M059J (cell line): ENCODE measurements at regions not wholly inside any gene's neighbourhood (a gene's known extent, or its start where the extent isn't known, plus 50 kb on each side); places are given as distances from the start of the nearest gene placed in this dataset.
"Not testable (repeated sequence)": the region's sequence is repeated elsewhere in the genome, so short reads cannot be mapped to it uniquely, and the experiment has no call there.

Experiments used
- DNase-seq: peaks from one replicate; pipeline ENCODE4 v3.0.0-alpha.2; 2012; ENCODE audit warnings: low read depth

DNA sequence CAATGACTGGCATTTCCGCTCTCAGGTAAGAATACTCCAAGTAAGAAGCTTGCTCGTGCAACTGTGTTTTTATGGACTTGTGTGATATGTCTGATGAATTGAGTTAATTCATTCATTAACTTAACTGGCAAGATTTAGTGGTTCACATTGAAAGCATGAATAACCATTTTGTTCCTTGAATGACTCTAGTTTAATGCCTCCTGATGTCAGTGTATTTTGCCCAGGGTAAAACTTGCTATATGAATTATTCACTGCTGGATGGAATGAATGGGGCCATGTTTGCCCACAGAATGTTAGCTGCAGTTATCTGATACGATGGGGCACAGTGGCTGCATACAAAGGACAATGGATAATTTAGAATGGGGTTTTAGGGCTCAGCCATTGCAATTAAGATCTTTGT lies 124.1 kb downstream of the ZNF365 start:
- DNase-seq, result no peak

DNA sequence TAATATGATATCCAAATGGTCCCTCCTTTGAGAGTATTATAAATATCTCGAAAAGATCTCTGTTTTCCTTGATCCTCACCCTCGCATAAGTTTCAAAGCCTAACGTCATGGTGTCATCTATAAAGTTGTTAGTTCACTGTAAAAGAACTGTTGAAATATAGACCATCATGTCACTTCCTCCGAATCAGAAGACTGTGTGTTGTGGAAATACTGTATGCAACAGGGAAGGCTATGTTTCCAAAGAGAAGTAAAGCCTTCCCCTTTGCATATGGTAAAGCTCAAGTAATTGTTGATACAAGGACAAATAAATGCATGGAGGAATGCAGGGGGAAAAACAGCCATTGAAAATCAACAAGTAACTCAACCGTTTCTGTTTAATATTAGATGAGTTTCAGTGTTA lies 125.9 kb downstream of the ZNF365 start:
- DNase-seq, result not testable (repeated sequence)

DNA sequence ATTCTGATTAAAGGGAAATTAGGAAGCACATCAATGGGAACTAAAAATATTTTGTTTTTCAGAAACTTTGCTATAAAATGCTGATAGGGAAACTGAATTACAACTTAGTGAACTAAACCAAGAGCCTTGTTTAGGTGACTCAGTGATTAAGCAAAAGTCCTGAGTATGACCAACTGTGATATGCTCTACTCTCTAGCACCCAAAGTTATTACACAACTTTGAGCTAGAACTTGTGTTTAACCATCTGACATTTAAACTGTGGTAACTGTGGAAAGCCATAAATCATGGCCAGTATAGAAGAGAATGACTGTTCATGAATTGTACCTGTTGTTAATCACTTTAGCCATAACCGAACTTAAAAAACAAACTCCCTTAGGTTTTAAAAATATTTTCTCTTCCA lies 127.4 kb downstream of the ZNF365 start:
- peak; percentile 50 for DNase-seq

DNA sequence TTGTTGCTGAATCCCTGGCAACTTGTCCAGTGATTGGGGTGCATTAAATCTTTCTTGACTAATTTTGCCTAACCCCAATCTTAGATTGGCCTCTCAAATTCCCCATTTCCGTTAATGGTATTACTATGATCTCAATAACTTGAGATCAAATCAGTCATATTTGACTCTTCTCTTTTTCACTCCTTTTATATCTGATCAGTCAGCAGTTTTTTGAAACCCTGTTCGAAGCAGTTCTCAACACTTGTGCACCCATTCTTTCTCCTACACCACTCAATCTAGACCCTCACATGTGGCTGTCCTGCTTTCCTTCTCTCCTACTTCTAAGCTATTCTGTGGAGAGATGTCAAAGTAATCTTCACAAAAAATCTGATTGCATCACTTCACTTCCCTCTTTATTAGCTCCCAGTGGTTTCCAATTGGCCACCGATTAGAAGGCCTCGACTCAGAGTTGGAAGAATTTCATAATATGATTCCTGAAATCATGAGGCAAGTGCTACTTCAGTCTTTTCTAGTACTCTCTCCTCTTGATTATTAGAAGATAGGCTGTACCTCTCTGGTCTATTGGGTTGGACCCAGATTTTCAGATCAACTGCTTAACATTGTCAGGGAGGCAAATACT lies 128.9 kb downstream of the ZNF365 start:
- peak; percentile 15 for DNase-seq

DNA sequence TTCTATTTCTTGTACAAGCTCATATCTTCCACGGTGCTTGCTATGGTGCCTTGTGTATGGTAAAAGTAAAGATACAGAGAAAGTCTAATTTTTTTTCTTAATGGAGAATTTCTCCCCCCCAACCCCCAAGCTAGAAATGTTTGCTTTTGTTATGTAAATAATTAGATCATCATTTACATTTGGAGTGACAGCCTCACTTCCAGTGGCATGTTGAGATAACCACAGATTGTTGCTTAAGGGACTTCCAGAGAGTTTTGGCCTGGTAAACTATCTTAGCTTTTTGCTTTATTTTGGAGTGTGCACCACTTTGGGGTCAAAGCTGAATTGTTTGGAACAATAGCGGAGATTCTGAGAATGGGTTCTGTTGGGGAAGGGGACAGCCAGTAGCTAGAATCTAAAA lies 129.7 kb downstream of the ZNF365 start:
- peak; percentile 29 for DNase-seq

DNA sequence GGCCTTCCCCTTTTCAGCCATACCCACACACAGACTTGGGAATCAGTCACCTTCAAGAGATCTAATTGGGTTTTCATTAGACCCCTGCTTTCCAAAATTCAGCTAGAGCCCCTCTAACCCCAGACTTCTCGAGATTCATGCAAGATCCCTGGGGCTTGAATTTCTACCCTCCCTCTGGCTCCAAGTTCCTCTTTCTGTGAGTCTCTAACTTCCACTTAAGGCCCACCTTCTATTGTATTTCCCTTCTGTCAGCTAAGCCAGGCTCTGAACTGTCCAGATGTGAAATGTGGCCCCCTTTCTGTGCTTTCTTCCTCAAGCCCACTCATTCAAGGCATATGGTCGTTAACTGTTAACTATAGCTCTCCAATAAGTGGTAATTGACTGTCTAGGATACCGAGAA lies 132.2 kb downstream of the ZNF365 start:
- DNase-seq, result no peak

DNA sequence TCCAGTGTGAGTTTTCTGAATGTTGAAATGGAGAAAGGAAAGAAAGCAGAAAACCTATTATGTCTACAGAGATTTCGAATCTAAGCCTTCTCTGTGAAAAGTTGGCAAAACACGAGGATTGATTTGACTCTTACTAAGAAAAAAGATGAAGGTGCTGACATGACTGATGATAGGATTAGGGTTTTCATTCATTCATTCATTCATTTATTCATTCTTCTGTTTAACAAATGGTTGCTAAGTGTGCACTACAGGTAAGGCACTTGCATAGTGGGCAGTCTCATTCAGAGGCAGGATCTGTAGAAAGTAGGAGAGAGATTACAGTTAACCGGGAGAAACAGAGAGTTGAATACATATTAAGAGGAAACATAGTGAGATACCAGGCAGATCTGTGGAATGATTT lies 137.1 kb downstream of the ZNF365 start:
- no peak for DNase-seq

DNA sequence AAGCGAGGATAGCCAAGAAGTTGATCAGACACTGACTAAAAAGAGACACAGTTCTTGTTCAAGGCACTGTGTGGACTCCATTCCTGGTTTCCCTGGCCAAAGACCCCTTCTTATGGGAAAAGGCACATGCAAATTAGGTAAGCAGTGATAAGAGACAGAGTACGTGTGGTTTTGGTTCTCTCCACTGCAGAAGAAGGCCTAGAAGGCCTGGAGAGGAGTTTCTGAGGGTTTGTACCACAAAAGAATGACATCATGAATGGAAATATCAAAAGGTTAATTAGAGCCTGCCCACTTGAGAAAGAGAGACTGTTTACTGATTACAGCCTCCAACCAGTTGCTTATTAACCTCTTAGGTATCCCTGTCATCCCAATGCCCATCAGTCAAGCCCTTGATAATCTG lies 137.5 kb downstream of the ZNF365 start:
- DNase-seq, result no peak

DNA sequence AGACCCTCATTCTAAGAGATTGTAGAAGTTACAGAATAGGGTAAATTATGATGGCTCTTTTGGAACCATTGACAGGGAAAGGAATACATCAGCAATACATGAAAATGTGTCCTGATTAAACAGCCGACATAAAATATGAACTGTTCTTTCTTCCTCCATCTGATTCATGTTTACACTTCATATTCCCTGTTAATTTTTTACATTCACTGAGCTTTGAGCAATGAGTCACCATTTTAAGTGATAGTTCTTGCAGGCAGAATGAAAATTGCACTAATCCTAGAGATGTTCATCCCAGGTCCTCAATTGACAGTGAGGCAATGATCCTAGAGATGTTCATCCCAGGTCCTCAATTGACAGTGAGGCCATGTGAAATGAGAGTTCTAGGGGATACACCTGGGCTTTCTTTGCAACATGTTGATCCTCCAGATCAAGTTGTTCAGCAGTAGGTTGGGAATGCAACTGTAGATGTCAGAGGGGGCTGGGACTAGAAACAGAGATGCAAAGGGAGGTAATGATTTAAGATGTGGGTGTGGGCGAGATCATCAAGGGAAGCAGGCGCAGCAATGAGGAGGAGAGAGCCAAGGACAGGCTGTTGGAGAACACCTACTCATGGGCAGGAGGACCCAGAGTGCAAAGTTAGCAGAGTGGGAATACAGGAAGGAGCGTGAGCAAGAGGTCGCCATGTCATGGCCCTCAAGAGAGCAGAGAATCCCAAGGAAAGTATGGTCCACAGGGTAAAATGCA lies 138.7 kb downstream of the ZNF365 start:
- peak; percentile 8 for DNase-seq

DNA sequence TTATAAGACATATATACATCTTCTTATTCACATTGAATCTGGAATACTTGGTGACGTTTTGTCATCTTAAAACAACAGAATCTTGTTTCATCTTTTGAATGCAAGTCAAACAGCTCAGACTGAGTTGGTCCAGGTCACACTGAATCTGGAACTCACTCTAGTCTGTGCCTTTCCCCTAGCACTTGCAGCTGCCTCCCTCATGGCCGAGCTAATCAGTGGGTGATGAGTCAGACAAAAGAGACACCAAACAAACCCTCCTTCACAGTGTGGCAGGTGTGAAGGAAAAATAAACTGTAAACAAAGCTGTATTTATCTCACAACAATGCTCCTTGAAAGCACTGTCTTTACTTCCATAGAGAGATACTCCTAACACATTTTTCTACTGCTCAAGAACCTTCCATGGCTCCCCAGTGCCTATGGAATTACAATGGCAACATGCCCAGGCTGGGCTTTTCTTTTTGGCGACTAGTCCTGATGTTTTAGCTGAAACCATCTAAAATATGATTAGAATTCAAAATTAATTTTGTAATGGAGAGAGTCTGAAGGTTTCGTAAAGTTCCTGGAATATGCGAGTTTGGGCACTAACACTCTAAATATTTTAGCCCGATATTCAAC lies 140.0 kb downstream of the ZNF365 start:
- no peak for DNase-seq

DNA sequence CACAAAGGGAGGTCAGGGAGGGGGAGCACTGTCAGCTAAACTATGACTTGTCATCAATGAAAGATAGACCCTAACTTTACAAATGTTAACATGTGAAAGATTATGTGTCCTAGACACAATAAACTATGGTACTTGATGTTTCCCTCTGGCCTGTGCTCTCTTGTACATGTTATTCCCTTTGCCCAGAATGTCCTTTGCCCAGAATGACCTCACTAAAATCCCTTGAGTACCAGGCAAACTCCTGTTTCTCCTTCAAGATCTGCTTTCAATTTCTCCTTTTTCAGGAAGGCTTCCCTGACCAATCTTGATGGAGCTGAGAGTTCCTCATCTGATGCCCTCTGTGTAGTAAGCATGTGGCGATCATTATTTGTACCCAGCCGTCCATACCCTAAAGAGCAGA lies 143.1 kb downstream of the ZNF365 start:
- no peak for DNase-seq

DNA sequence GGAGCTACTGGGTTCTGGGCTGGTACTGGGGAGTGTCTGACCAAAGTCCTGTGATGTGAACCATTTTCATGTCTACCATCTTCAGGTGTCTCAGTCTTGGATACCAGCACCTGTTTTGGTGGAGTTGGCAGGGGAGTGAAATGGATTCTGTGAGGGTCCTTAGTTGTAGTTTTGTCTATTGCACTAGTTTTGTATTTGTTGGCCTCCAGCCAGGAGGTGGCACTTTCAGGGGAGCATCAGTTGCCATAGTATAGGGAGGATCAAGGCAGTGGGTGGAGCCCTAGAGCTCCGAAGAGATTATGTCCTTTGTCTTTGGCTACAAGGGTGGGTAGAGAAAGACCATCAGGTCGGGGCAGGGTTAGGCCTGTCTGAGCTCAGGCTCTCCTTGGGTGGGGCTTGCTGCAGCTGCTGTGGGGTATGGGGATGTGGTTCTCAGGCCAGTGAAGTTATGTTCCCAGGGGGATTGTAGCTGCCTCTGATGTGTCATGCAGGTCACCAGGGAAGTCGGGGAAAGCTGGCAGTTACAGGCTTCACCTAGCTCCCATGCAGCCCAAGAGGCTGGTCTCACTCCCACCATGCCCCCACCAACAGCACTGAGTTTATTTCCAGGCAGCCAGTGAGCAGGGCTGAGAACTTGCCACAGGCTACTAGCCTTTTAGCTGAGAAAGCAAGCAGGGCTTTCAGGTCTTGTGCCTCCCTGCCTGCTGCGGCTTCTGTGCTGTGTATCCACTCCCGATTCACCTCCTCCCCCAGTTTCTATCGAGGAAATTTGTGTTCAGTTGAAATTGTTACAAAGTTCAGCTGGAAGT lies 153.1 kb downstream of the ZNF365 start:
- no peak for DNase-seq

DNA sequence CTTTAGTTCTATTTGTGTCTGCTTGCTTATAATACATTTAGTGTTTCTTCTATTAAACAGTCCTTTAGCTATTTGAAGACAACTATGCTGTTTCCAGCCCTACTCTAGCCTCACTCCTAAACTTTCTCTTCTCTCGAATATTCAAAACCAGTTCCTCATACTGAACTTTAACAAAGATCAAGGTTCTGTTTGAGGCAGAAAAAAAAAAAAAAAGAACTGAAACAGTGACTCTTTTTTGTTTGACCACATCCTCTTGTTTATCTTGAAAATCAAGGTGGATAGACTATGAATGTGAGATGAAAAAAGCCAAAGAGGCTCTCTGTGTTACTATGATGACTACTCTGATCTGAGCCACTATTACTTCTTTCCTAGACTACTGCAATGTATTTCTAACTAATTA lies 154.3 kb downstream of the ZNF365 start:
- peak; percentile 9 for DNase-seq

DNA sequence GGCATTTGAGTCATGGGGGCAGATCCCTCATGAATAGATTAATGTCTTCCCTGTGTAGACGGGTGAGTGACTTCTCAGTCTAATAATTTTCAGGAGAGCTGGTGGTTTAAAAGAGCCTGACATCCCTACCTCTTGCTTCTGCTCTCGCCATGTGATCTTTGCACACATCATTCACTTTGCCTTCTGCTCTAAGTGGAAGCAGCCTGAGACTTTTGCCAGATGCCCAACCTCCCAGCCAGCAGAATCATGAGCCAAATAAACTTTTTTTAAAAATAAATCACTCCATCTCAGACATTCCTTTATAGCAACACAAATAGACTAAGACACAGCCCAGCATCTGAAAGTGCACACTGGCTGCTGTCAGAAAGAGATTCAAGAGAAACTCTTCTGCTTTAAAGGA lies 155.2 kb downstream of the ZNF365 start:
- DNase-seq, result no peak

DNA sequence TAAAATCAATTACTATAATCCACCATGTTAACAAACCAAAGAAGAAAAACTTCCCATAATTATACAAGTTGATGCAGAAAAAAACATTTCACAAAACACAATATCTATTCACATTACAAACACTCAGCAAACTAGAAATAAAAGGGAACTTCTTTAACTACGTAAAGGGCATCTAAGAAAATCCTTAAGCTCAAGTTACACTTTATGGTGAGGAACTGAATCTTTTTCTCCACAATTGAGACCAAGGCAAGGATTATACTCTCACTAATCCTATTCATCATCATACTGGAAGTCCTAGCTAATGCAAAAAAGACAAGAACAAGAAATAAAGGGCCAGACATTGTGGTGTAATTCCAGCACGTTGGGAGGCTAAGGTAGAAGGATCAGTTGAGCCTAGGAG lies 159.9 kb downstream of the ZNF365 start:
- DNase-seq, result no peak

DNA sequence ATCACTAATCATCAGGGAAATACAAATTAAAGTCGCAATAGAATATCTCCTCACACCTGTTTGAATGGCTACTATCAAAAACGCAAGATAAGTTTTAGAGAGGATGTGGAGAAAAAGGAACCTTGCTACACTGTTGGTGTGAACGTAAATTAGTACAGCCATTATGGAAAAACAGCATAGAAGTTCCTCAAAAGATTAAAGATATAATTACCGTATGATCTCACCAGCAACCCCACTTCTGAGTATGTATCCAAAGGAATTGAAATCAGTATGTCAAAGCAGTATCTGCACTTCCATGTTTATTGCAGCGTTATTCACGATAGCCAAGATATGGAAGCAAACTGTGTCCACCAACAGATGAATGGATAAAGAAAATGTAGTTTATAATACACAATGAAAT lies 164.4 kb downstream of the ZNF365 start:
- DNase-seq, result no peak

DNA sequence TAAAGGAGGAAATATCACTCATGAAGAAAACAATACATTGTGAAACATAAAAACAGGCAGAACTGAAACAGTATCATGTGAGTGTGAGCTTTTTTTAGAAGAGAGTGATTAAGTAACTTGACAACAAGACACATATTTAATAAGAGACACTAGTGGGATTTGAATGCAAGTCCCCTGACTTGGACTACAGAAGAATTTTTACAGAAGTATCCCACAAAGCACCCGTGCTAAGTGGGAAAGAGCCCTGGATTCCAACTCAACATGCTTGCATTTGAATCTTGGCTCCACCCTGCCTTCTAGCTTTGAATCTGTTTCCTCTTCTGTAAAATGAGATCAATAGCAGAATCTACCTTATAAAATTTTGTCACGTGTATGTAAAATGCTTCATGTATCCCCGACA lies 166.2 kb downstream of the ZNF365 start:
- no peak for DNase-seq

DNA sequence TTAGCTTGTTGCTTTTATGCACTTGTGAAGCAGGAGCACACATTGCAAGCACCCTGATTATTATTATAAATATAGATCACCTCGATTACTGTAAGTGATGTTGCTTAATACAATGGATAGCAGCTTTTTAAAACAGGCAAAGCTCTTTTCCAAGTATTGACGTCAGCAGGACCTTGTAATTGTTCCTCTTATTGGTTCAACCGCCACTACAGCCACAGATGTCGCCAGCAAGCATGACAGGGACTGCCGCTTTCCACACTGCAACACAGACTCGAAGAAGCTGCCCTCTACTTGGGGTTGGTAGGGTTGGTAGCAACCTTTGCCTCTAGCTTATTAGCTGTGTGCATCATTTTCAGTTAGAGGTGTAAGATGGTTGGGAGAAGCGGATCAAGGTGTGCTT lies 167.6 kb downstream of the ZNF365 start:
- DNase-seq, result no peak

DNA sequence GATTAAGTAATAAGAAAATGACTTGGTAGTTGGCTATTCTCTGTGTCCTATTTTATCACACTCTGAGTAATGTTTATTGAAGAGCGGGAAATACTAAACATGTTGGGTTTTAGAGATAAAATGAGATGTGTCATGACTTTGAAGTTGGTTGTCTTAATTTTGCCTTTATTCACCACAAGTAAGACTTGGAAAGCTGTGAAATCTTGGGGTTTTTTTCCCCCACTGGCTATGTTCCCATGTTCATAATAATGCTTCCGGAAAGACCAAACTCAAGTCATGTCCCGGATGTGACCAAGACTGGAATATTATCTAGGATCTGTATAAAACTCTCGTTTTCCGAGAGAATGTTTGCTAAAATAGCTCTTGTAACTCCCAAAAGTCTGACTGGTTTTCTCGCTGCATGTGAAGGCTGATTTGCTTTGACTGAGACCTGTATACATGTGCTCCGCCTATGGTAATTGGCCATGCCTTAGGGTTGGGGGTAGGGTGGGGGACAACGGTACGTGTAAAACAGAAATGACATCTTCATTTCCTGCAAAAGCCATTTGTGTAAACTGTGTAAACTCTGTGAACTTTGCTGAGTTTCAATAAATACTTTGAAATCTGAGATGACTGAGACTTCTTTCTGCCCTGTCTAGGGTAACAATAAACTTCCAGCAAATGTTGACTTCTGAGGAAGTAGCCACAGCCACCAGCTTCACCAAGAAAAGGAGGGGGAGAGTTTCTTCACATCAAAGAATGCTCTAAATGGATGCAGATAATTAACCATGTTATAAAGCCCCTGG lies 169.6 kb downstream of the ZNF365 start:
- DNase-seq, result peak; percentile 44

DNA sequence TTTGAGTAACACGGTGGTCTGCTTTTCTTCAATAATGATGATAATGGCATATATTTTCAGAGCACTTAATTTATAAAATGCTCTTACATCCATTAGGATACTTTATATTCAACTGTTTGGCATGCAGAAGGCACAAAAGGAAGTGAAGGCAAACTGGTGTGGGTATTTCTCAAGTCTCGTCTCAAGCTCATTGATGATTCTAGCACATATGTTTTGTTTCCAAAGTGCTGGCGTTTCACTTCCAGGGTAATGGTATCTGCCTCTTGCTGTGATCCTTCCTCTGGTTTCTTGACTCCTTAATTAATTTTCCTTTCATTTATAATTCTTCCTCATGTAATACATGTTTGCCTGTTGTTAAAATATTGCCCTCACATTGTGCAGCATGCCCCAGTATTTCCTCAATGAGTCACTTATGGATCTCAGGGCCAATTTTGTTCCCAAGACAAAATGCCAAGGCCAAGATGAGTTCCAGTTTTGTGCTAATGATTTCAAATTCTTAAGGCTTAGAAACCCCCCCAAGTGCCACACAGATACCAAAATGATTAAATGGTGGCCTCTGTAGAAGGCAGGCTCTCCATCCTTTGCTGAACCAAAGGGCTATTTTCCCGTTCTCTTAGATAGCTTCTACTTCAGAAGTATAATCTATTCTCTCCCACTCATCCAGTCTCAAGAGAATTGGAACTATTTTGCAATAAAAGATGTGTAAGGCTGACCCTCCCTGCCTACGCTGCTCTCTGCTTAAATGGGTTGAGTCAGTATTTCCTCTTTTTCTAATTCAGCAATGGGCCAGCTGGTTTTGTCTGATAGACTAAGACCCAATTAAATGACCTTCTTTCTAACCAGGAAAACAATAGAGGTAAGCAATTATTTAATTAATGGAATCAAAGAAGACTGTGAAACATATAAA lies 171.2 kb downstream of the ZNF365 start:
- DNase-seq, result no peak

DNA sequence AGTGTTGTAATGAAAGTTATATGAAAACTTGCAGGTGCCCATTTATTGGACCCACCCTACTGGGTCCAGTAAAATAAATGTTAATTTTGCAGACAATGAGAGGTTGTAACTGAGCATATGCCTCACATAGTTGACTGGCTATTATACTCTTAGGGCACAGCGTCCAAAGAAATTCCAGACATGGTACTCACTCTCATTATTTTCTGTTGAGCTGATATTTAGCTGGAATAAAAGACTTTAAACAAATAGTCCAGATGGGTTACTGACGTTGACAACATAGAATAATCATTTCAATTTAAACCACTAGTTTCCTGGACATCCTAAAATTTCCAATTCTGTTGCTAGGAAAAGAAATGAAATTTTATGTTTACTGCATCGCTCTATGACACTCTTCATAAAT lies 174.5 kb downstream of the ZNF365 start:
- no peak for DNase-seq
